ENCODE measurements at regions not wholly inside any gene's neighbourhood (a gene's known extent, or its start where the extent isn't known, plus 50 kb on each side); places are given as distances from the start of the nearest gene placed in this dataset.

DNA sequence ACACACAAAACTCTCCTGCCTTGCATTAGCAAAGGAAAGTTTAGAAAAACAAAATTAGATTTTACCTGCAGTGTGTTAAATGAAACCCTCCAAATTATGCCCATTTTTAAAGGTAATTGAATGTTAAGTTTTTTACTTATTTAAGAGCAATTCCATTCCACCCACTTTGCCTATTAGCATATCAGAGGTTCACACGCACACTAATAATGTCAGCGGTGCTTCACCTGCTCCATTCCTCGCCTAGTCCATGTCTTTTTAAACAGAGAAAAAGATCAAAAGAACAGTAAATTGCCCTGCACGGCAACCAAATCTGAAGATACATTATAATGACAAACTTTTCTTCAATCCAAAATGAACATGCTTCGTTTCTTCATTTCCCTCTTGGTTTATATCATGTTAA lies 97.3 kb upstream of the LRRN1 start:
- H3K27me3 Mint-ChIP-seq (ENCODE audit: low read depth) = no peaks in the 10 kb centered on the region
- no peak overlapping the region for H3K27ac Mint-ChIP-seq (ENCODE audit: unreplicated experiment)
- peaks cover 6% of the 10 kb centered on the region for H3K4me1 Mint-ChIP-seq
- DNase-seq (ENCODE audit: low read depth, low spot score) = no peak
- H3K9me3 Mint-ChIP-seq = no peaks in the 10 kb centered on the region
- no peaks in the 10 kb centered on the region for H3K36me3 Mint-ChIP-seq (ENCODE audit: low read depth)
- no peak overlapping the region for H3K4me3 Mint-ChIP-seq
- TF ChIP-seq, protein P1, sequence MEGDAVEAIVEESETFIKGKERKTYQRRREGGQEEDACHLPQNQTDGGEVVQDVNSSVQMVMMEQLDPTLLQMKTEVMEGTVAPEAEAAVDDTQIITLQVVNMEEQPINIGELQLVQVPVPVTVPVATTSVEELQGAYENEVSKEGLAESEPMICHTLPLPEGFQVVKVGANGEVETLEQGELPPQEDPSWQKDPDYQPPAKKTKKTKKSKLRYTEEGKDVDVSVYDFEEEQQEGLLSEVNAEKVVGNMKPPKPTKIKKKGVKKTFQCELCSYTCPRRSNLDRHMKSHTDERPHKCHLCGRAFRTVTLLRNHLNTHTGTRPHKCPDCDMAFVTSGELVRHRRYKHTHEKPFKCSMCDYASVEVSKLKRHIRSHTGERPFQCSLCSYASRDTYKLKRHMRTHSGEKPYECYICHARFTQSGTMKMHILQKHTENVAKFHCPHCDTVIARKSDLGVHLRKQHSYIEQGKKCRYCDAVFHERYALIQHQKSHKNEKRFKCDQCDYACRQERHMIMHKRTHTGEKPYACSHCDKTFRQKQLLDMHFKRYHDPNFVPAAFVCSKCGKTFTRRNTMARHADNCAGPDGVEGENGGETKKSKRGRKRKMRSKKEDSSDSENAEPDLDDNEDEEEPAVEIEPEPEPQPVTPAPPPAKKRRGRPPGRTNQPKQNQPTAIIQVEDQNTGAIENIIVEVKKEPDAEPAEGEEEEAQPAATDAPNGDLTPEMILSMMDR (conservative IDR thresholded peaks at IDR 0.05) = no peak

DNA sequence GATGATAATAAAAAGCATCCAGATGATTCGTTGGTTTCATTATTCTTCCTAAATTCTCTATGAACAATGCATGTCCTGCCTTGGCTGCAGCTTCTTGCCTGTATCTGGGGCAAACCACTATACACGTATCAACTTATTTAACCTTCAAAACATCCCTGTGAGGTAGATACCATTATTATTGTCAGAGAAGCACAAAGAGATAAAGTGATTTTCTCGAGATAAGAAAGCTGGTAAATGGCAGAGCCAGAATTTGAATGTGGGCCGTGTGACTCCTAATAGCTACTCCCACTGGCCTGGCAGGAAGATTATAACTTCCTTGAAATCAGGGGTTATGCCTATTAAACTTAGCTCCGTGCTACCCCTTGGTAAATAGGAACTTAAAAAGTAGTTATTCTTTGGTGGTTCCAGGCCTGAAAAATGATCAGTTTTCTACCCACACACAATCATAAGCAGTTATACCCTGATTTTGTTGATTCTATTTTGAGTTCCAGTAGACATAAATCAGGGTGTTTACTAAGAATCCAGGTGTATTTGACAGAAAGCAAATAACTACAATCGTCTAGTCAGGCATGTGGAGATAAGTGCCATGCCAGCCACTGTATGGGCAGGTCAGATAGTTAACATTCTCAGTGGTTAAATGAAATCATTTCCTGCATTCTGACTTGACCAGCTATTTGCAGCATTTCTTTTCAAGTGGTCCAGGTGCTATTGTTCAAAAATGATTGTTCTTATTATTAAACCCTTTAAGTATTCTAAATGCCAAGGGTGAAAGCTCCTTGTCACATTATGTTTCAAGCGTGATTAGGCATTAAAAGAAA lies 99.2 kb upstream of the LRRN1 start:
- Mint-ChIP-seq H3K27me3 (ENCODE audit: low read depth) (no peaks in the 10 kb centered on the region), H3K27ac (ENCODE audit: unreplicated experiment) (no peak overlapping the region), H3K36me3 (ENCODE audit: low read depth) (no peaks in the 10 kb centered on the region), H3K9me3 (no peaks in the 10 kb centered on the region), H3K4me3 (no peak overlapping the region), H3K4me1 (peaks cover 4% of the 10 kb centered on the region)
- no peak for DNase-seq (ENCODE audit: low read depth, low spot score)
- TF ChIP-seq, protein P1 (conservative IDR thresholded peaks at IDR 0.05) = no peak

DNA sequence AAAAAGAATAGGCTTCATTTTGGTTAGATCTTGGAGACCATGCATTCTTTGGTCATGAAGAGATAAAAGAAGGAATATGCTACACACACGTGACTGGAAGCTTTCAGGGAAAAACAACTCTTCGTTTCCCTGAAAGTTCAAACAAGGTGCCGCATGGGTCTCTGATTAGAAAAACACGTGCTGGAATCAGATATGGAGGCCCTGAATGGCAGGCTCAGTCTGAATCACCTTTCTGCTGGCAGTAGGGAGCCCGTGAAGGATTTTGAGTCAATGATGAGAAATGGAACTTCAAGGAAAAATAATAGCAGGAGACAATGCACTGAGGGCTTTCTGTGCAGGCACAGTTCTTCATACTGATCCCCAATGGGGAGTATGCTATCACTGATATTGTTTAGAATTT lies 99.8 kb upstream of the LRRN1 start:
- Mint-ChIP-seq H3K4me3 (no peak overlapping the region), H3K4me1 (no peaks in the 10 kb centered on the region), H3K9me3 (no peaks in the 10 kb centered on the region), H3K36me3 (ENCODE audit: low read depth) (no peaks in the 10 kb centered on the region), H3K27ac (ENCODE audit: unreplicated experiment) (no peak overlapping the region), H3K27me3 (ENCODE audit: low read depth) (no peaks in the 10 kb centered on the region)
- no peak for DNase-seq (ENCODE audit: low read depth, low spot score)
- TF ChIP-seq, protein P1 (conservative IDR thresholded peaks at IDR 0.05) = no peak

DNA sequence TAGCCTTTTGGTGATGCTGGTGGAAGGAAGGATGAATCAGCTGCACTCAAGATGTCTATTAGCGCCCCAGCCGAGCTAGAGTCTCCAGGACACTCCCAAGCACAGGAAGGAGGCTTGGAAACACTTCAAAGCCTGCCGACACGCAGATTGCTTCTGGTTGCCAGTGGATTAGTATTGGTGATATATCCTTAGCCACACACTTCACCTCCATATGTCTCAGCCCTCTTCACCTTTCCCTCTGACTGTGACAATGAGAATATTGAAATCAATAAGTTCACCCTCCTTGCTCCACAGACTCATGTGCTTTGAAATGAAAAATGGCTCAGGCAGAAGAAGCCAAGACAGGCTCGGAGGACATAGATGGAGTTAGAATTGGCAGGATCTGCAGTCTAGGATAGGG lies 102.9 kb upstream of the LRRN1 start:
- H3K36me3 Mint-ChIP-seq (ENCODE audit: low read depth) = no peaks in the 10 kb centered on the region
- no peaks in the 10 kb centered on the region for H3K27me3 Mint-ChIP-seq (ENCODE audit: low read depth)
- DNase-seq (ENCODE audit: low read depth, low spot score) = no peak
- no peak overlapping the region for H3K4me3 Mint-ChIP-seq
- H3K27ac Mint-ChIP-seq (ENCODE audit: unreplicated experiment) = peak overlapping the region; percentile 43
- no peaks in the 10 kb centered on the region for H3K9me3 Mint-ChIP-seq
- TF ChIP-seq, protein P1 (conservative IDR thresholded peaks at IDR 0.05) = no peak
- H3K4me1 Mint-ChIP-seq = no peaks in the 10 kb centered on the region

DNA sequence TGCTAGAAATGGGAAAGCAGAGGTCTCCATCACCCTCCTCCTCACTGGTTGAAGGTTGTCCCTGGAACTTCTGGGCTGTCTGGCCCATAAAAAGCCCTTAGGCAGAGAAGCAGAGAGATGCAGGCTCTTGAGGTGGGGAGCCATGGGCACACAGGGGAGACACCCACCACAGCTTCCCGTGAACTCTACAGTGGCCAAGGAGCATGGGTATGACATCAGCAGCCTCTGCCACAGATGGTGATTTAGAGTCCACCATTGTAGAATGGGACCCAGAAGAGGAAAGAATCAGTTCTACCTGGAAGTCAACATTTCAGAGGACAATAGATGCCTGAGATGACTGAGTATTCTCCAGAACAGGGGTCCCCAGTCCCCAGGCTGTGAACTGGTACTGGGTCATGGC lies 105.6 kb upstream of the LRRN1 start:
- H3K4me3 Mint-ChIP-seq = no peak overlapping the region
- no peaks in the 10 kb centered on the region for H3K9me3 Mint-ChIP-seq
- no peaks in the 10 kb centered on the region for H3K4me1 Mint-ChIP-seq
- H3K27ac Mint-ChIP-seq (ENCODE audit: unreplicated experiment) = no peak overlapping the region
- no peak for DNase-seq (ENCODE audit: low read depth, low spot score)
- TF ChIP-seq, protein P1 (conservative IDR thresholded peaks at IDR 0.05) = no peak
- H3K36me3 Mint-ChIP-seq (ENCODE audit: low read depth) = no peaks in the 10 kb centered on the region
- no peaks in the 10 kb centered on the region for H3K27me3 Mint-ChIP-seq (ENCODE audit: low read depth)
